ENCODE measurements at regions not wholly inside any gene's neighbourhood (a gene's known extent, or its start where the extent isn't known, plus 50 kb on each side); places are given as distances from the start of the nearest gene placed in this dataset.

- Histone ChIP-seq H3K4me3 (ENCODE audit: low read depth, low read length) (no peak overlapping the region), H3K36me3 (ENCODE audit: control insufficient read depth, insufficient read depth, low read length) (no peaks in the 10 kb centered on the region), H3K27me3 (ENCODE audit: control insufficient read depth, insufficient read depth, low read length) (no peaks in the 10 kb centered on the region)
- no peak for DNase-seq (ENCODE audit: low read depth)
- TF ChIP-seq, protein P1, sequence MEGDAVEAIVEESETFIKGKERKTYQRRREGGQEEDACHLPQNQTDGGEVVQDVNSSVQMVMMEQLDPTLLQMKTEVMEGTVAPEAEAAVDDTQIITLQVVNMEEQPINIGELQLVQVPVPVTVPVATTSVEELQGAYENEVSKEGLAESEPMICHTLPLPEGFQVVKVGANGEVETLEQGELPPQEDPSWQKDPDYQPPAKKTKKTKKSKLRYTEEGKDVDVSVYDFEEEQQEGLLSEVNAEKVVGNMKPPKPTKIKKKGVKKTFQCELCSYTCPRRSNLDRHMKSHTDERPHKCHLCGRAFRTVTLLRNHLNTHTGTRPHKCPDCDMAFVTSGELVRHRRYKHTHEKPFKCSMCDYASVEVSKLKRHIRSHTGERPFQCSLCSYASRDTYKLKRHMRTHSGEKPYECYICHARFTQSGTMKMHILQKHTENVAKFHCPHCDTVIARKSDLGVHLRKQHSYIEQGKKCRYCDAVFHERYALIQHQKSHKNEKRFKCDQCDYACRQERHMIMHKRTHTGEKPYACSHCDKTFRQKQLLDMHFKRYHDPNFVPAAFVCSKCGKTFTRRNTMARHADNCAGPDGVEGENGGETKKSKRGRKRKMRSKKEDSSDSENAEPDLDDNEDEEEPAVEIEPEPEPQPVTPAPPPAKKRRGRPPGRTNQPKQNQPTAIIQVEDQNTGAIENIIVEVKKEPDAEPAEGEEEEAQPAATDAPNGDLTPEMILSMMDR (IDR thresholded peaks at IDR 0.05; ENCODE audit: insufficient read depth, low read length, poor library complexity, severe bottlenecking), result no peak
Observed at GRCh38 chr3:153311541-153311940, 149.5 kb downstream of the RAP2B start.

DNA sequence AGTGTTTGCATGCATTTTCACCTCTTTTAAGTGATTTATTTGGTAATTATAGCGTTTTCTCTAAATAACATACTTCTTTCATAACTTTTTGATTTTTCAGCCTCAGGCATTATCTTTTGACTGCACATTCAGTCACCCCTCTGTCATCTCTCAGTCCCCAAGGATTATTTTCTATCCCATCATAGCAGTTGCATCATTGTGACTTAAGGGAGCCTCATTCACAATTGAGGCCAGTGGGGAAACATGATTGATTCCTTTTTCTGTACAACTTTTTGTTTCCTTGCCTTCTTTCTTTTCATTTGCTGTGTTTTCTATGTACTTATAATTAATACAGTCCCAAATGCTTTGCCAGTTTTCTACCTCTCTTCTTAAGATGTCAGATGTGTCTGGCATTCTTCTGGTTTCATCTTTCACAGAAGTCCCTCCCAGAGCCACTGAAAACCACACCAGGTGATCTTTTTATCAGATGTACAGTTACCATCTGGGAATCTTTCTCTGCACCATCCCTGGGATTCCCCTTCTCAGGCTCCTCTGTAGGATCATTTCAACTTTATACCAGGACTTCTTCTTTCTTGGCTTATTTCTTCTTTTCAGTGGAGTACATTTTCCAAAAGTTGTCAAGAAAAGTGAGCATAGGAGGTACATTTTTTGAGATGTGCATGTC lies 151.4 kb downstream of the RAP2B start:
- Histone ChIP-seq H3K36me3 (ENCODE audit: control insufficient read depth, insufficient read depth, low read length) (no peaks in the 10 kb centered on the region), H3K4me3 (ENCODE audit: low read depth, low read length) (no peak overlapping the region), H3K27me3 (ENCODE audit: control insufficient read depth, insufficient read depth, low read length) (no peaks in the 10 kb centered on the region)
- no peak for DNase-seq (ENCODE audit: low read depth)
- TF ChIP-seq, protein P1 (IDR thresholded peaks at IDR 0.05; ENCODE audit: insufficient read depth, low read length, poor library complexity, severe bottlenecking), result no peak

DNA sequence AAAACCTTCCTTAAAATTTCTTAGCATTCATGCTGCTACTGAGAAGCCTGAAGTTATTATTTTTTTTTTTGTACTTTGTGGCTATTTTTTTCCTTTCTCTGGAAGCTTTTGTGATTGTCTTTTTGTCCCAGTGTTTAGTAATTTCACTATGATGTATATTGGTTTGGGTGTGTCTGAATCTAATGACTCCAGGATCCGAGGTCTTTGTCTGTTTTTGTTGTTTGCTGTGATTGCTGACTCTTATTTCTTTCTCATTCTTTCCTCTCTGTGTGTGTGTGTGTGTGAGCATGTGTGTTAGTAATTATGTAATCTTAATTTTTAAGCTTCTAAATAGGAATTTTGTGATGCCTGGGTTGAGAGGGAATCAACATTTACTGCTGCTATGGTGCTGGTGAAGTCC lies 152.0 kb downstream of the RAP2B start:
- Histone ChIP-seq H3K4me3 (ENCODE audit: low read depth, low read length) (no peak overlapping the region), H3K27me3 (ENCODE audit: control insufficient read depth, insufficient read depth, low read length) (no peaks in the 10 kb centered on the region), H3K36me3 (ENCODE audit: control insufficient read depth, insufficient read depth, low read length) (no peaks in the 10 kb centered on the region)
- TF ChIP-seq, protein P1 (IDR thresholded peaks at IDR 0.05; ENCODE audit: insufficient read depth, low read length, poor library complexity, severe bottlenecking), result no peak
- DNase-seq (ENCODE audit: low read depth), result no peak

GRCh38 chr3:153315781-153316180 lies 153.8 kb downstream of the RAP2B start:
- DNase-seq (ENCODE audit: low read depth), result no peak
- H3K27me3 ChIP-seq (ENCODE audit: control insufficient read depth, insufficient read depth, low read length), result no peaks in the 10 kb centered on the region
- no peak overlapping the region for H3K4me3 ChIP-seq (ENCODE audit: low read depth, low read length)
- no peaks in the 10 kb centered on the region for H3K36me3 ChIP-seq (ENCODE audit: control insufficient read depth, insufficient read depth, low read length)
- TF ChIP-seq, protein P1 (IDR thresholded peaks at IDR 0.05; ENCODE audit: insufficient read depth, low read length, poor library complexity, severe bottlenecking), result no peak

DNA sequence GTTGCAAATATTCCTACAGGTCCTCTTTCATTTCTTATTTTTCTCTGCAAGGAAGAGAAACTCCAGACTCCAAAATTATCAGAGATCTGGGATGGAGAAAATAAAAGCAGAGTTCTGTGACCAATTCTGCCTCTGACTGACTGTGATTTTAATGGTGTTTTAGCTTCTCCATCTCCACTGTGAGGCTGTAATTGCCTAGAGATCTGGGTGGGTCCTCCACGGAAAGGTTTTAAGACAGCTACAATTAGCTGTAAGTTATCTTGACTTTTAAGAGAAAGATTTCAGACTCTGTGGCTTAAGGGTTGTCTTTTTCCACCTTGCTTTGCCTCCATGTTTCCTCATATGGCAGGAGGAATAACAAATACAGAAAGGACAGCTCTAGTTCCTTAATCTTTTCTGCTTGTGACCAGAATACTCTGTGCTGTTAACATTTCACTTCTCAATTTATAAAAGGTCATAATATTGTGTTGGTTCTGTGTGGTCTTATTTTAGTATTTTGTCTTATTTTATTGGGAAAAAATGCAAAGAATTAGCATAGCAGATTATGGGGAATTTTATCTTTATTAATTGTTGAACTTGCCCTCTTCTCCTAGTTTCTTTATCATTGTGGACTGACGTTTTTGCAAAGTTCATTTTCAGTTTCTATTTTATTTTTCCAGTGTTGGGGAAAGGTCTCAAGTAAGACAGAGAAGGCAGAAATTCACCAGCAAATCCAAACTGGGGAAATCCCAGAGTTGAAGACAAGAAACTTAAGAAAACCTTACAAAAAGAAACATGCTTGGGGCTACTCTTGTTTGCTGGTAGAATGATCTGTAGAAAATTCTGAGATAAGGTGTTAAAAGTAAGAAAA lies 157.9 kb downstream of the RAP2B start:
- no peaks in the 10 kb centered on the region for H3K27me3 ChIP-seq (ENCODE audit: control insufficient read depth, insufficient read depth, low read length)
- H3K4me3 ChIP-seq (ENCODE audit: low read depth, low read length), result no peak overlapping the region
- no peaks in the 10 kb centered on the region for H3K36me3 ChIP-seq (ENCODE audit: control insufficient read depth, insufficient read depth, low read length)
- TF ChIP-seq, protein P1 (IDR thresholded peaks at IDR 0.05; ENCODE audit: insufficient read depth, low read length, poor library complexity, severe bottlenecking), result no peak
- no peak for DNase-seq (ENCODE audit: low read depth)

Data from kidney epithelial cell (primary cell).